NCI-H1105 (cell line): ENCODE measurements at regions not wholly inside any gene's neighbourhood (a gene's known extent, or its start where the extent isn't known, plus 50 kb on each side); places are given as distances from the start of the nearest gene placed in this dataset.

Experiments used
- DNase-seq: peaks from one replicate; lab custom pipeline; 2025; lab: John Stamatoyannopoulos, UW

DNA sequence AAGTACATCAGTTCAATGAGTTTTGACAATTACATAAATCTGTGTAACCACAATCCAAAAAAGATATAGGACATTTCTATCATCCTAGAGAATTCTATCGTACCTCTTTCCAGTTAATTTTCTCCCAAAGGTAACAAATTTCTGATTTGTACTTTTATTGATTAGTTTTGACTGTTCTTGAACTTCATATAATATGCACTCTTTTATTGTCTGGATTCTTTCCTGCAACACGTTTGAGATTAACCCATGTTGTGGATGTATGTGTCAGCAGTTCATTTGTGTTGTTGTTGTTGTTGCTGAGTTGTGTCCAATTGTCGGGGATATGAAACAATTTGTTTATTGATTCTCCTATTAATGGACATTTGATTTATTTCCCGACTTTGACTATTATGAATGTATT, 145.9 kb upstream of the WDR11 start:
- no peak for DNase-seq

DNA sequence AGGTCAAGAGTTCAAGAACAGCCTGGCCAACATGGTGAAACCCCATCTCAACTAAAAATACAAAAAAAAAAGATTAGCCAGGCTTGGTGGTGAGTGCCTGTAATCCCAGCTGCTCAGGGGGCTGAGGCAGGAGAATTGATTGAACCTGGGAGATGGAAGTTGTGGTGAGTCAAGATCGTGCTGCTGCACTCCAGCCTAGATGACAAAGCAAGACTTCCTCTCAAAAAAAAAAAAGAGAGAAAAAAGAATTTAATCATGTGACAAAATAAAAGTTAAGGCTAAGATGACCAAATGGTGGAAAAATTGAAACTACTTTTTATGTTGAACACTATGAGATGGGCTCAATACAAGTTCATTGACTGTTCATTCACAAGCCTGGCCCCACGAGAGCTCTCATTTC, 141.1 kb upstream of the WDR11 start:
- DNase-seq, result no peak

DNA sequence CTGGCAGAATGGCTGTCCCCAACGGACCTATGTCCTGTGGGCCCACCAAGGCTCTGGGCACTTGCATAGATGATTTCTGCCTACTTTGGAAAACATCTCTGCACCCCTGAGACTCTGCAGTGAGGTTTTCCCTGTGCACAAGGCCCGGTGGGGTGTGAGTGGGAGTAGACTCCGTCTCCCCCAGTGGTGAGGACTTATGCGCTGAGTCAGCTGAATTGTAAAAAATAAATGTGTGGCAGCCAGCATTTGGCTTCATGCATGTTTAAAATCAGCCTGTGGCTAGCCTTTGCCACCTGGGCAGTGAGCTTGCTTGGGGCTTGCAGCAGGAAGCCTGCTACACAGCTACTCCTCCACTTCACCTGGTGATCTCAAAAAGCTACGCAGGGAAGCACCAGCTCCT, 139.3 kb upstream of the WDR11 start:
- no peak for DNase-seq

DNA sequence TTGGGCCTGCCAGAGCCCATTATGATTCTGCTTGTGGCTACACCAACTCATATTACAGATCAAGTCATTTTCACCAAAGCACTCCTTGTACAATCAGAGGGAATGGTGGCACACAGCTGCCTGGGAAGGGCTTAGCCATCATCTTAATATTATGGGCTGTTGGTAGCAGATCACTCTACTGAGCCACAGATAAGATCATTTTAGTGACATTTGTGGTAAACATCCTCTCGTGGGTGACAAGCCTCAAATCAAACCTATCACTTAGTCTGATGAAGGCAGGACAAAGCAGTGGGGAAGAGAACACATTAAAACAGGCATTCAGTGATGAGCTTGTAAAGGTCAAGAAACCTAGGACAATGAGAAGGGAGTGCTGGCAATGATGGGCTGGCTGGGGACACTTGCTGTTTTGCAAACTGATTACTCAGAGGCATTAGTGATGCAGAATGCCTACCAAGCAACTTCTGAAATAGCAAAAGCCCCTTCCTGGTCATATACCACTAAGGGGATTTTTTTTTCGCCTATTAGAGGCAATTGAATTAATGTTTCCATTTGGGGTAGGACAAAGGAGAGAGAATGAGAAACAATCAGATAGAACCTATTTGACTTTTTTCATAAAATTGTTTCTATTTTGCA, 137.5 kb upstream of the WDR11 start:
- DNase-seq, result no peak

DNA sequence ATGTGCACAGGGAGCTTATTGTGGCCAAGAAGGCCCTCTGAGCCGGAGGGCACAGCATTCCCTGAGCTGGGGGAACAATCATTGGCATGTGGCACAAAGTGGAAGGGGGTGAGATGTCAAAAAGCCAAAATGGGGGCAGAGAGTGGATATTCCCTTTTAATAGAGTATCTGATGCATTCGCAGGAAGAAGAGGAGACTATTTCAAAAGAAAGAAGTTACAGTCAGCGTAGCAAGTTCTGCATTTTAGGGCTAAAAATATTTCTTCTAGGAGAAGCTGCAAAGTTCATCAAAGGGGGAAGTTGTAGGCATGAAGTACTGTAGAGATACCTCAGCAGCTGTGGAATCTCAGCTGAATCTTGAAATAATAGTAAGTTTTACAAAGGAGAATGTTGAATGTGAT, 136.0 kb upstream of the WDR11 start:
- no peak for DNase-seq

DNA sequence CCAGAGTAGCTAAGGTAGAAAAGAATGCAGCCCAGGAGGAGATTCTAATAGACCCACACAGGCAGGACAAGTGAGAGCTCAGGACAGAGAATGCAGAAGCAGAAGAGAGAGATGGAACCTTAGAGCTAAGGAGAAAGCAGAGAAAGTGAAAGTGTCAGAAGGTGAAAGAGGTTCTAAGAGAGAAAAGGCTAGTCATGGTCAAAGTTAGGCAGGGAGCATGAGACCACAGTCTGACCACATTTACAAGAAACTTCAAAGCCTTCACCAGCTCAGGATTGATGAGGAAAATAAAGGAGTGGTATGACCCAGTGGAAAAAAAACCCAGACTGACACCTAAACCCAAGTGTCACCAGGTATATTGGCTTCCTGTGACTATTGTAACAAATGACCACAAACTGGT, 131.8 kb upstream of the WDR11 start:
- no peak for DNase-seq

DNA sequence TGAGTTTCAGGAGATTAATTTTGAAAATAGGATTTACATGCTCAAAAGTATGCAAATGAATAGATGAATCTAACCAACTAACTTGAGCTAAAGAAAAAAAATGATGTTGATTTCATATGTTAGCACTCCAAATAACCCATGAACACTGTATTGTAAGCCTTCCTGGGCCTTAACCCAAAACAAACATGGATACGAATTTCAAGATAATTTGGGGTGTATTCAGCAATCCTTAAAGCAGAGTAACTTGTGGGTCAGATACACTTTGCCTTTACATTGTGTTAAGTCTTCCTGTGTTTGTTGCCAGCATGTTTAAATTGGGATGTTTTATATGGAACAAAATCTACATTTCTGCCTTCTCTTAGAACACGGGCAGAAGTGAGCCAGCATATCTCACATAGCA, 124.2 kb upstream of the WDR11 start:
- DNase-seq, result no peak

DNA sequence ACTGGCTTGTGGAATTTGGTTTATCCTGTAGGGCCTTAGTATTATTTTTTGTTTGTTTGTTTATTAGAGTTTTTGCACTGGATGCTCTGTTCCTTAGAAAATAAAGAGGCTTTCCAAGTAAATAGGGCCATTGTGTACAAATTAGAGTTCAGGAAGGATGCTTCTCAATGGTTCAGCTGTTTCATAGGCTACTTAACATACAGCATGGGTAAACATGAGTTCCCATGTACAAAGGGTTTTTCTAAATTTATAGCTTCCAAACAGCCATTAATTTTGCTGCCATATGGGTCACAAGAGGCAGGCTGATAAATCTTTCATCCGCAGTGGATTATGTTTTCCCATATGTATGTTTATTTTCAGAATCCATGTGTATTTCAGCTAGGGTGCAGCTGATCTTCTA, 121.6 kb upstream of the WDR11 start:
- DNase-seq, result no peak

DNA sequence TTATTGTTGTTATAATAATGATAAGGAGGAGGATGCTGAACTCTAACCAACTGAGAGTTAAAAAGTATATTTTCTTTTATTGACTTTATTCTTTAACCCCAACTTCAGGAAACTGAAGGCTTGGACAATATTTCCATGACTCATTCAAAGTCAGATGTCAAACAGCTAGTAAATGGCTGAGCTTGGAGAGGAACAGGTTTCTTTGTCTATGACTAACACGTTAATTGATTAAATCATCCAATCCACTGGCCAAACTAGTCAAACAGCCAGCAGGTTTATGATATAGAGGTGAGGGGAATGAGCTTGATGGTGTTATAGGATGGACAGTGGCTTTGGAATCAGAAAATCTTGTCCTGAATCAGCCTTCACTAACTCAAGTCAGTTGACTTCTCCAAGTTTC, 119.1 kb upstream of the WDR11 start:
- no peak for DNase-seq

DNA sequence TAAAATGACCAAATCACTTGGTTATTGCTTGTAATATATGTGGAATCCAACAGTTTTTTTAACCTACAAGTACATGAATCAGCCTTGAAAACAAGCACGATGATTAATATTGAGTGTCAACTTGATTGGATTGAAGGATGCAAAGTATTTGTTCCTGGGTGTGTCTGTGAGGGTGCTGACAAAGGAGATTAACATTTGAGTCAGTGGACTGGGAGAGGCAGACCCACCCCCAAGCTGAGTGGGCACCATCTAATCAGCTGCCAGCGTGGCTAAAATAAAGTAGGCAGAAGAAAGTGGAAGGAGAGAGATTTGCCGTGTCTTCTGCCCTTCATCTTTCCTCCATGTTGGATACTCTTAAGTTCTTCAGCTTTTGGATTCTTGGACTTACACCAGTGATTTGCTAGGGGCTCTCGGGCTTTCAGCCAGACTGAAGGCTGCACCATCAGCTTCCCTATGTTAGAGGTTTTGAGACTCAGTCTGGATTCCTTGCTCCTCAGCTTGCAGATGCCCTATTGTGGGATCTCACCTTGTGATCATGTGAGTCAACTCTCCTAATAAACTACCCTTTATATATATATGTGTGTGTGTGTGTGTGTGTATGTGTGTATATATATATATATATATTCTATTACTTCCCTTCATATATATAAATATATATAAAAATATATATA, 118.4 kb upstream of the WDR11 start:
- DNase-seq, result no peak

DNA sequence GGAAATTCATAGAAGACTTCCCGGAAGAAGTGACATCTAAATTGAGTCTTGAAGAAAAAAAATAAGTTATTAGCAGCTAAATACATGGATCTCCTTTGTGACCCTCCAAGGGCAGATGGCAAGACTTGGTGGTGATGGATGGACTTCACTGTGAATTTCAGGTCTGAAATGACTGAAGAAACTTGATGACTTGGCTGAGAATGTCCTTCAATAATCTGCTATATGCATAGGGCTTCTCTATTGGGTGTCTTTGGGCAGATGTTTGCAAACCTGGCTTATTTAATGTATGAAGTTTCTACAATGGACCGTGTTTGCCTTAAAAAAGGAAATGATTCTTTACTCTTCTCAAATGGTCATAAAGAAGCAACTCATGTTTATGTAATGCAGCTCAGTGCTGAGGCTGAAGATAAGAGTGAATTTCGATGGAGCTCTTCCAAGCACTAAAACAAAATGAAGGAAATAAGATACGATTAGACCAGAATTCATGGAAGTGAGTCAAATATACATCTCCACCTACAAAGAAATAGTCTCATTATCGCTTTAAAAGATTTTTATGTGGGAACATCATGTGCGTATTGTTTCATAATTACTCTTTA, 116.6 kb upstream of the WDR11 start:
- DNase-seq, result no peak

DNA sequence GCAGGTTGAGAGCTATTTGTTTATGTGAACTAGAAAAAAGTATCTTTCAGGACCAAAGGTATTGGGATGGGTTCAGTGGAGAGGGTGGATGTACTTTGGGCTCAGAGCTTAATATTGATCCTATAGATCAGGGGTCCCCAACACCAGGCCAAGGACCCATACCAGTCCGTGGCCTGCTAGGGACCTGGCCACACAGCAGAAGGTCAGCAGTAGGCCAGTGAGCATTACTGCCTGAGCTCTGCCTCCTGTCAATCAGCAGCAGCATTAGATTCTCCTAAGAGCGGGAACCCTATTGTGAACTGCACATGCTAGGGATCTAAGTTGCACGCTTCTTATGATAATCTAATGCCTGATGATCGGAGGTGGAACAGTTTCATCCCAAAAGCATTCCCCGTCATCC, 115.8 kb upstream of the WDR11 start:
- no peak for DNase-seq

DNA sequence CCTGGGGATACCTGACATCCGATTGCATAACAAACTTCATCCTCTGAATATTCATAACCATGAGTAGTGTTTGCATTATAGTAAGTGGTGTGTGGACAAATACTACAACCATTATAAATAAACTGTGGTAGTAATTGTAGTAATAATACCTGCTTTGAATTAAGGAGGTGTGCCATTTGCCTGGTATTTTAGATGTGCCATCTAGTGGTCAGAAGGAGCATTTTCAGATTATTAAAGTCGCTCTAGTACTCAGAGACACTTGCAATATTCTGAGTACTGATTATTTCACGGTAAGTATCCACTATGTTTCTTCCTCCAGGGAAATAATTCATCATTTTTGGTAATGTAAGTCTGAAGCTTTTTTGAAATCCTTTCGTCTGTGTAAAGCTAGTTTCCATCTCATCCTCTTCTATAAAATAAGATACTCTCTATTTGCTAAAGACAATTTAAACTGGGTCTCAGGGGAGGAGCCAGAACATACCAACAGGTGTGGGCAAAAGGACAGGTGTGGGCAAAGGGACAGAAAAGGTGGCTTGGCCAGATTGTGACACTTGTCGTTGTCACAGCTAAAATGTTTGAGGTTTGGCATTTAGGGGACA, 115.3 kb upstream of the WDR11 start:
- DNase-seq, result no peak

DNA sequence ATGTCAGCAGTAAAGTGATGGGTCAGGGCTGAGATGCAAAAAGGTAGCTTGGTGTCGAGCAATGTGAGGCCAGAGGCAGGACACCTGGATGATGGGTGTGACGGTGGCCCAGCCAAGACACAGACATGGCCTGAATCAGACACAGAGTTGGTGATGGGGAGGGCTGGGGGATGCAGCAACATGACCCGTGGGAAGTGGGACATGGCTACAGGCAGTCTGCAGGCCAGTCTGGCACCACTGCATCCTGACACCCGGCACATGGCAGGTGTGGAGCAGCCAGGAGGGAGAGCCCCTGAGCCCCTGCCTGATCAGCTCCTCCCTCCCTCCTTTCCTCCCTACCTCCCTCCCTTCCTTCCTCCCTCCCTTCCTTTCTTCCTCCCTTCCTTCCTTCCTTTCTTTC, 114.8 kb upstream of the WDR11 start:
- DNase-seq, result no peak

DNA sequence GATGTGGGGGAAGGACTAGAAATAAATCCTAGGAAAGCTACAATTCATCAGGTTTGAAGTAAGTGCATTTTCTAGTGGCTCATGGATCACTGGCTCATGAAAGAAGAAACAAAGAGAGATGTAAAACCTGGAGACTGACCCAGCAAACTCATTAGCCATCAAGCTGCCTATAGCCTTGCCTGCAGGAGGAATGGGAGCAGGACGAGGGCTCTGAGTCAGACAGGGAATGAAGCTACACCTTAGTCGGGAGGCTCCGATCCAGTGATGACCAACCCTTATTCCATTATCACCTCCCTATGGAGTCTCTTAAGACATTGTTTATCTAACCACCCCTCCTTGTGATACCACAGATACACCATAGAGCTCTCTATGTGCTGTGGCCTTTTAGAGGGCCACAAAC, 112.5 kb upstream of the WDR11 start:
- no peak for DNase-seq

DNA sequence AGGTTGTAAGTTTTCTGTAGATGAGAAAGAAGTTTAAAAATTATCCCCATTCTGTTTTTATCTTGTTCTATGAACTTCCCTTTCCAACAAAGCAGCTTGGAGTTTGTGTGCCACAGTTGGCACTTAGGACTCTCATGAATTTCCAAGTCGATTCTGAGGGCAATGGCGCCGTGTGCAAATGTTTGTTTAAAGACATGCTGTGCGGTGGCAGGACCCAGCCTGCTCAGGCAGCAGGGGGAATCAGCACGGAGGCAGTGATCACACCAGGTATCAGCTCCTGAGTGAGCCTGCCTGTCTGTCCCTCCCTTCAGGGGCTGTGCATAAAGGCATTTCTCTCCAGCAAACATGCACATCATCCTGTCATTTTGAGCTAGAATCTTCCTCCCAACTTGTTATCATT, 109.8 kb upstream of the WDR11 start:
- DNase-seq, result peak; percentile 9

DNA sequence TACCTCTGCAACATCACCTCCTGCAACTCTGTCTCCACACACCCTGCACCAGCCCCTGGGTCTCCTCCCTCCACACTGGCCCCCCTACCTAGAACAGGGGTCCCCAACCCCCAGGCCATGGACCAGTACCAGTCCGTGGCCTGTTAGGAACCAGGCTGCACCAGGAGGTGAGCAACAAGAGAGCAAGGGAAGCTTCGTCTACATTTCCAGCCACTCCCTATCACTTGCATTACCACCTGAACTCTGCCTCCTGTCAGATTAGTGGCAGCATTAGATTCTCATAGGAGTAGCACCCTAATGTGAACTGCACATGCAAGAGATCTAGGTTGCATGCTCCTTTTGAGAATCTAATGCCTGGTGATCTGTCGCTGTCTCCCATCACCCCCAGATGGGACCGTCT, 108.8 kb upstream of the WDR11 start:
- no peak for DNase-seq

DNA sequence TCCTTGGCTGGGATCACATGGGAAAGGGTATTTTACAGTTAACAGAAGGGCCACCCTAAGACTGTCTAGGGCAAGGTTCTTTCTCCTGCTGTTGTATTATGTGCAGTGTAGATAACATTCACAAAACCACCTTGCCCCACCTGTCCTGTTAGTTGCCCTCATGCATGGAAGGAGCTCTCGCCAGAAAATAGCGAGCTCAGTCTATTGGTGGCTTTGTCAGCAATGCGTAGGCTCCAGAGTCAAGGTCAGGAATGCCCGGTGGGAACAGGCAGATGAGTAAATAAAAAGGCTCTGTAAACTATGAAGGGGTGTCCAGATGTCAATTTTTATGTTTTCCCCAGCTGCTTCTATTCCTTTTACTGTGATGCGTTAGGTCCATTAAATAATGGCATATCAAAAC, 107.1 kb upstream of the WDR11 start:
- DNase-seq, result no peak

DNA sequence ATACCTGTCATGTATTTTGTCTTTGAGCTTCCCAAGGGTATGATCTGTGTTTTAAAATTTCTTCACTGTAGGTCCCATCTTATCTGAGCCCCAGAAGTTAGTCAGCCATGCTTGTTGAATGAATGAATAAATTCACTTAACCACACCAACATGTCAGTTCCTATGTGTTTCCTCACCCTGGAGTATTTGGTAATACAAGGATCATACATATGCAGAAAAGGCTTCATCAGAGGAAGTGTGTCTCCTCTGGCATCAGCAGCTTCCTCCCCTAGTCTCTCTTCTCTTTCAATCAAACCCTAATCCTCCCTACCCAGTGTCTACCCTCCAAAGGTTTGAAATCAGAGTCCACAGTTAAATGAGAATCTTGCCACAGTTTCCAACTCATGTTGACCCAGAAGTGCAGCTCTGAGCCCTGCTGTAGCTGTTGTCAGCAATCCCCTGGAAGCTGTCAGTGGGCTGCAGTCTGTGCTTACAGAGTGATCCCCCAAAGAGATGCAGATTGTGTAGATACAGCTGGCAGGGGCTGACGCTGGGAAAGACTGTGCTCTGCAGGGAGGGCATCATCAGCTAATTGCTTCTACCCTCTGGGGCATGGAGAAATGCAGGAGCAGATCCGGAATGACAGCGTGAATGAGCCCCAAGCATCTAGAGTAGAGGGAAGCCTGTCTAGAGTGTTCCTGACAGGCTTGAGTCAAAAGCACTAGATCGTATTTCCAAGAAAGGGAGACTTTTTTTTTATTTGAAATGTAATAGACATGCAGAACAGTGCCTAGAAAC, 105.0 kb upstream of the WDR11 start:
- no peak for DNase-seq

DNA sequence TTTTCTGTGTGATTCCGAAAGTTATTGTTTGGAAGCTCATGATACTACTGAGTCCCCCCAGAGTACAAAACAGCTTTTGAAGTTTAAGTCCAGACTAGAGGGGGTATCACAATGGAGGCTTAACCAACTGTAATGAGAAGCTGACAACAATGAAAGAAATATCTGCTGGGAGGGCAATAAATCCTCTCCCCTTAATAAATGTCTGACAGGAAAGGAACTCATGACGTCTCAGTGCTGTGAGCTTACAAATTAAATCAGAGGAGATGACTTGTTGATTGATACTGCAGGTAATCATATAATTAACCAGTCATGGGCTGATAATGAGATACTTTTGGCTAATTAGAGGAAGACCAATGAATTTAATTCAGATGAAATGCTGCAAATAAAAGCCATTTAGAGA, 102.6 kb upstream of the WDR11 start:
- DNase-seq, result no peak

DNA sequence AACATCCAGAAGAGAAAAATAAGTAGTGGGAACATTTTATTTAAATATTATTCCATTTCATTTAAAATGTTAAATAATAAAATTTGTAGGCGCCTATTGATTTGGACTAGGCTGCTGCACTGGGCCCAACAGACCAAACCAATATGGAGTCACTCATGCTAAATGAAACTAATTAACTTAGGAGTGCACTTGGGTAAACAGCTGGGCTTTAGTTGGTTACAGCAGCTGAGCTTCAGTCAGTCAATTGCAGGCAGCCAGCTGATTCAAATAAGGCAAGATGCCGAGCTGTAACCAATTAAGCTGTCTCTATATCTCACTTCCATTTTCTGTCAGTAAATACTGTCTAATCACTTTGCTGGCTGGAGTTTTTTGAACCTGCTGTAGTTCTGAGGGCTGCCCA, 102.1 kb upstream of the WDR11 start:
- DNase-seq, result no peak

DNA sequence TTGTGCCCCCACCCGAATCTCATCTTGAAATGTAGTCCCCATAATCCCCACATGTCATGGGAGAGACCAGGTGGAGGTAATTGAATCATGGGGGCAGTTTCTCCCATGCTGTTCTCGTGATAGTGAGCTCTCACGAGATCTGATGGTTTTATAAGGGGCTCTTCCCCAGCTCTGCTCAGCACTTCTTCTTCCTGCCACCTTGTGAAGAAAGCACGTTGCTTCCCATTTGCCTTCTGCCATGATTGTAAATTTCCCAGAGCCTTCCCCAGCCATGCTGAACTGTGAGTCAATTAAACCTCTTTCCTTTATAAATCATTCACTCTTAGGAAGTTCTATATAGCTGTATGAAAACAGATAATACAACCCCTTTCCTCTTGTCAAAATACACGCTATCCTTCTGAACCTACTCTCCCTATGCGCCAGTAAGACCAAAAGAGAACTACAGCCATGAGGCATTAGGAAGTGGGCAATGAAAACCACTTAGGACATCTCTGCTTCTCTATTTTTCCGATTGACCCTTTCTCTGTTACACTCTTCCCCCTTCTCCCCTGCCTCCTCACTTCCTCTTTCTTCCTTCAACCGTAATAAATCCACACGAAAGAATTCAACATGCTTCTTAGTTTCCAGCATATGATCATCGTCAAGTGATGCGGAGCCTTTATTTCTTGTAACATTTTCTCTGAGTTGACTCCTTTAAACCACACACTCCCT, 101.2 kb upstream of the WDR11 start:
- DNase-seq, result no peak
